GM18868 (cell line): ENCODE measurements at regions not wholly inside any gene's neighbourhood (a gene's known extent, or its start where the extent isn't known, plus 50 kb on each side); places are given as distances from the start of the nearest gene placed in this dataset.
A peak's percentile ranks its signal among the peaks of the same experiment; 100 is the strongest.

Experiments used
- ATAC-seq: cut with Tn5 transposase; IDR thresholded peaks from one replicate; pipeline ENCODE4 v1.9.1; 2021; ENCODE audit warnings: mild to moderate bottlenecking, moderate library complexity; ENCODE audit not compliant: unreplicated experiment

DNA sequence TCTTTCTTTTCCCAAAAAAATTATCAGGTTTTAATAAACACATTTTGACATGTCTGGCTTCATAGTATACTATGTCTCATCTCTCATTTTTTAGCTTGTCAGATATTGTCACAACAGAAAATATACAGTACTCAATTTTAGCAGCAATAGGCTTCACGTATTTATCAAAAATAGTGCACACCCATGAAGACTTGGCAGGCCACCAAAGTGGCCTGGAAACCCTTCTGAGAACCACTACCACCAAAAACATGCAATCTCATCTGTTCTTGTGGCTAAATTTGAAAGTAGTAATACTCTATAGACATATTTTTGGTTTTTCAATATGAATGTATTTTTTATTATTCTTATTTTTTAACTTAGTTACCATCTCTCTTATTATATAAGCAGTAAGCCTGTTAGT, 1094.5 kb upstream of the LRRN3 start:
- ATAC-seq = no peak

DNA sequence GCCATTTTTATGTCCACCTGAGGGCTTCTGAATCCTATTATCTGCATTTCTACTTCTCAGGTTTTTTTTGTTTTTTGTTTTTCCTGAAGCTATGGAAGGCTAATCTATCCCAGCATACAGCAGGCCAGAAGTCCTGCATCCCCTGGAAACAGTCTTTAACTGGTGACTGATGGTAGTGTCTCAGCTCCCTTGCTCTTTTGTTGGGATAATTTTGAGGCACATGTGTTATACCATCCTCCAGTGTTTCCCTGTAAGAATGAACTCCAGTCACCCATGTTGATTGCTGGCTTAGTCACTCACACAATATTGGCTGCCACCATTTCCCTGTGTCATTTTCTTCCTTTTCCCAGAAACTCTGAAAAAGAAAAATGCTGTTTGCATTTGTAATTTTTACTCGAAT, 1094.0 kb upstream of the LRRN3 start:
- no peak for ATAC-seq

DNA sequence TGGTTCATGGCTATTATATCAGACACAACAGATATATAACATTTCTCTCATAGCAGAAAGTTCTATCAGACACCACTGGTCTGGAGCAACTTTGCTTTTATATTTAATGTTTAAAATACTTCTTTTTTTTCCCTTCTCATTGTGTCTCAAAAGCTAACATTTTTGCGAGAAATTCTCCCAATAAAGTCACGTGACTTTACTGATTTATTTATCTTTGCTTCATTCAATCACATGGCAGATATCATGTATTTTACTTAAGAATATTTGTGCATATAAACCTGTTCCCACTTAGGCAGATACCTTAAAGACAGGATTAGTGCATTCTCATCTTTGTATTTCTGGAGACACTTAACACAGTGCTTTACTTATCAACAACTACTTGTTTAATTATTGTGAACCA, 1093.1 kb upstream of the LRRN3 start:
- ATAC-seq = no peak

DNA sequence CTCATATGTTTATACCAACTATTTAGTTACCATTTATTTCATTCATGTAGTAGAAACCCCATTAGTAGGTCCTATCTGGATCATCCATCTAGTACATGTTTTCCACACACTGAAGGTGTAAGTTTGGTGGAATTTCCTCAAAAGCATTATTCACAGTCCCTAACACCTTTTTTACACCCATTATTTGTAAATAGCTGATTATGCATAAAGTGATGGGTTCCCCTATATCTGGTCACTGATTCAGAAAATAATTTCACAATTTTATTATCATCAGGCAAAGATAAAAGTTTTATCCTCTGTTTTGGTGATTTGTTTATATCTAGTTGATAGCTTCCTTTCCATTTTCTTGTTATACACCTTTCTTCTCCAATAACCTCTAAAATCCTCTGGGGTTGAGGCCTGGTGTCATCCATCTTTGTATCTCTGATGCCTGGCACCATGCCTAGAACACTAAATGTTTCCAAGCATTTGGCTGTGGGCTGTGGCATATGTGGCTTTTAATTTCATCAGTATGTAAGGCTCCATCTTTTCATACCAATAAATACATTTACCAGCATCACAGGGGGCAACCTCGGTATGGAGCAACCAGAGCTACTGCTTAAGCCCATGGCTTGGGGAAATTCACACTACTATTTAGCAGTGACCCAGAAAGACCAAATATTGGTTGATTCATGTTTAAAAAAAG, 1089.5 kb upstream of the LRRN3 start:
- ATAC-seq = no peak

DNA sequence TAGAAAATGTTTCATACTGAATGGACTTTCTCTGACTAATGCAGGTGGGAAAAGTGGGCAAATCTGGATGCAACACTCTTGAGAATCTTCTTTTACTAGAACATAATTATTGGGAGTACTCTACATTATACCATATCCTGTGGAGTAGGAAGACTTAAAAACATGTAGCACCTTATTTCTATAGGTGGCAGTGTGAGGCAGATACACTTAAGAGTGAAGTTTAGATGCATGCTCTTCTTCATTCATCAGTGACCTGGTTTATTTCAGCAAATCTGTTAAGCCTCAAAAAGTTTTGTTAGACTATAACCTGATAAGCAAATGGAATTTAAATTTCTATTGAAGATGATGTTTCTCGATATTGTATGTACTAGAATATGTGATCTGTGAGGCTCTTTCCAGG, 1087.1 kb upstream of the LRRN3 start:
- no peak for ATAC-seq

DNA sequence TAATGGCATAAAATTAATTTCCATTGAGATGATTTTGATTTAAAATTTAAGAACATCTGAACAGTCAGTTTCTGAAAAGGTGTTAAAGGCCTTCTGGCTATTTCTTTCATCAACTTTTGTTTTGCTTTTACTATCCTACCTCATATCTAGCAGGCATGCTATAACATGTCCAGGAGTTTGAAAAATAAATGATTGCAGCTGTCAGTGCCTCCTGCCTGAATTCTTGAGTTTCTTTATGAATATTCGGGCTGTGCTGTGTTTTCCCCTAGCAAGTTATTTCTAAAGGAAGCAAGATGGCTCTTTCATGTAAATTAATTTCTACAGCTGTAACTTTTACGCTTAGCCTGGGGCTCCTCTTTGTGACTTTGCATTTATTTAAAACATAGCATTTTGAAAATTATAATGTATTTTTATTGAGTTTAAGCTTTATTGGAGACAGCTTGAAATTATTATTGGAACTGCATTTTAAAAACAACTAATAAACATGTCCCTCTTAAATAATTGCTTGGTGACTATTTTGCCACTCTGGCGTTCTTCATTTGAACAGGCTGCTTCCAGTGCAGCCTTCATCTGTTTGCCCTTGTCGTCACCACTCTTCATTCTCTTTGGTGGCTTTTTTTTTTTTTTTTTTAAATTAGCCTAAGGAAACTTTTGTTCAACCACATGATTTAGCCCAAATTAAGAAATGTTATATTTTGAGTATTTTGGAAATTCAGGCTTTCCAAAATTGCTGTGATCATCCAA, 1083.4 kb upstream of the LRRN3 start:
- ATAC-seq = peak; percentile 48

DNA sequence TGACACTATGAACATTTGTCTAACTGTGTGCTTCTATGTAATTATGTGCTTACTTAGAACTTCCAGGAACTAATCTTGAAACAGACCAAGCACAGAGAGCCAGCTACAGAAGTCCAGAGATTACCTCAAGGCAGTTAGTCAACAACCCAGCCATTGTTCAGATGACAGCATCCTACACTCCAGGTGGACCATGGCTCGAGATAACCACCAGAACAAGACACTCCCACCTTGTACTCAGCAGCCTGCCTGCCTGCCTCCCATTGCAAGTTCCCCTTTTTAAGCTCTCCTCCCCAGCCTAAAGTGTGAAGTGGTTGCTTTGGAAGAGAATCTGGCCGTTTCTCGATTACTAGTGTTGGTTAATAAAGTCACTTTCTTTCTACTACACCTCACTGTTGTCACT, 1080.6 kb upstream of the LRRN3 start:
- peak; percentile 50 for ATAC-seq

DNA sequence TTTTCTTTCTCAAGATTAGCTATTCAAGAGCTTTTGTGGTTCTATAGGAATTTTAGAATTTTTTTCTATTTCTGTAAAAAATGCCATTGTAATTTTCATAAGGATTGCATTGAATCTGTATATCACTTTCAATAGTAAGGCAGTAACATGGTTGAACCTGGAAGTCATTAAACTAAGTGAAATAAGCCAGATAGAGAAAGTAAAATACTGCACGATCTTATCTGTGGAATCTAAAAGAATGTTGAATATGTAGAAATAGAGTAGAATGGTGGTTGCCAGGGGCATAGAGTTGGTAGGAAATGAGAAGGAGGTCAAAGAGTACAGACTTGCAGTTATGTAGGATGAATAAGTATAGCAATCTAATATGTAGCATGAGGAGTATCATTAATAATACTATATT, 1073.5 kb upstream of the LRRN3 start:
- ATAC-seq = no peak

DNA sequence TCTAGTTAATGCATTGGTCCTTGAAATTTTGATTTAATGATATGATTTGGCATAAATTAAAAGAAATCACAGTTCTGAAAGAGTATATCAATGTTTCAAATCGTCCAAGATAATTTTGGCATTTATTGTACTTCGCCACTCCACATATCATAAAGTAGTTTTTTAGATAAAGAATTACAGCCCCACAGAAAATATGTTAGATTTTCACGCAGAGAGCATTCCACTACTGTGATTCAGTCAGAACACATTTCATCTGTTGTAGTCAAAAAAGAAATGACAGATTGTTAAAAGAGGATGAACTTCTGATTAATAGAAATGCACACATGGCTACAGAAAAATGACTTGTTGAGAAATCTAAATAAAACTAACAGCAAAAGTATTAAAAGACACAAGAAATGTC, 1063.5 kb upstream of the LRRN3 start:
- no peak for ATAC-seq

DNA sequence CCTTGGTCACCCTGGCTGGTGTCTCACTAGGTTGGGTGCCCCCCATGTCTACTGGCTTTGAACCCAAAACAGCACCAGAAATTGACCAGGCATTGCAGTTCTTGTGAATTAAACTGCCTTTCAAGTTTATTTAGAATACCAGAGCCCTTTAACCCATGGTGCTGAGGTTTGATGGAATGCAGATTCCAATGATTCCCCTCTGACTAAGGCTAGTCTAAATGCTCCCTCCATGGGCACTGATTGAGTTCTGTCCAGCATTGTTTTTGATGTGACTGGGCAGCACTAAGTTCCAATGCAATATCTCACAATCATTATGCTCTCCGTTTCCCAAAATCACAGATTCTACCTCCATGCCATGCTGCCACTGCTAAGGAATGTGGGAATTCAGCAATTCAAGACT, 1047.4 kb upstream of the LRRN3 start:
- ATAC-seq = no peak

DNA sequence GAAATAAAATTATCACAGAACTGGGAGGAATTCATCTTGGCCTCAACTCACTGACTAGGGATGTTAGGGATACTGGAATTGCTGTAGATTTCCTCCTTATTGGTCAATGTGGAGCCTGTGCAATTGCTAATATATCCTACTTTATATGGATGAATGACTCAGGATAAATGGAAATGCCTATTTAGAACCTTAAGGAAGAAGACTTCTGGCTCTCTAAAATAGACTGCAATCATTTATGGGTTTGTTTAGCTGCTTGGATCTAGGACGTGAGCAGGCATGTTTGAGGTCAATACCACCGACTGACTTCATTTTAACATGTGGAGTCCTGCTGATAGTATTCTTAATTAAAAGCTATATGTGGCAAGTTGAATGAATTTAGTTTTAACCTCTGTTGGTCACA, 1040.1 kb upstream of the LRRN3 start:
- no peak for ATAC-seq

DNA sequence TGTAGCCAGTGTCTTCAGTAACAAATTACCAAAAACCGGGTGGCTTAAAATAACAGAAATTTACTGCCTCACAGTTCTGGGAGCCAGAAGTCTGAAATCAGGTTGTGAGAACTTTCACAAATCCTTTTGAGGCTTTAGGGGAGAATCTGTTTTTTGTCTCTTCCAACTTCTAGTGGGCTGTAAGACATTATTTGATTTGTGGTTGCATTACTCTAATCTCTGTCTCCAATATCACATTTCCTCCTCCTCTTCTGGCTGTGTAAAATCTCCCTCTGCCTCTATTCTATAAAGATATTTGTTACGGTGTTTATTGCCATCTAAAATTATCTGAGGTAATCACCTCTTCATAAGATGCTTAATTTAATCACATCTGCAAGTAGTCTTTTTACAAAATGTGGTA, 1039.6 kb upstream of the LRRN3 start:
- no peak for ATAC-seq

DNA sequence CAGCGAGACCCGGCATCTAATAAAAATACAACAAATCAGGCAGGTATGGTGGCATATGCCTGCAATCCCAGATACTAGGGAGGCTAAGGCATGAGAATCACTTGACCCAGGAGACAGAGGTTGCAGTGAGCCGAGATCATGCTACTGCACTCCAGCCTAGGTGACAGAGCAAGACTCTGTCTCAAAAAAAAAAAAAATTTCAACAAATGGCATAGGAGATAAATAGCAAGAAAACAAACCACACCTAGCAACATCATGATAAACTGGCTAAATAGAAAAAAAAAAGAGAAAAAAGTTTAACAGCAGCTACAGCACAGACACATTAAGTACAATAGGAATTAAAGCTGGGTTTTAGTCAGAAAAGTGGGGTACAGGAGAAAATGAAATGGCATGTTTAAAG, 1034.6 kb upstream of the LRRN3 start:
- ATAC-seq = no peak

DNA sequence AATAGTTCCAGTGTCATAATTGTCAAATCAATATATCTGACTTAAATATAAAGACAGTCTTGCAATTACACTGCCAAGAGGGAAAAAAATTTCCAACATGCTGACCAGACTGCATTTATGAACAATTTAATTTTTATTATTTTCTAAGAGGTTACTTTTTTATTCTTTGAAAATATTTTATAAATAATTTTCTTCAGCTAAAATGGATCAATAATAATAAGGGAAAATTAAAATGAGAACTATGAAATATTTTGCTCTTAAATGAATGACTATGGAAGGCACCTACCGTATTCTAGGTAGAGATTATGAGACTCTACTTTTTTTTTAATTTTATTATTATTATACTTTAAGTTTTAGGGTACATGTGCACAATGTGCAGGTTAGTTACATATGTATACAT, 1032.5 kb upstream of the LRRN3 start:
- no peak for ATAC-seq

DNA sequence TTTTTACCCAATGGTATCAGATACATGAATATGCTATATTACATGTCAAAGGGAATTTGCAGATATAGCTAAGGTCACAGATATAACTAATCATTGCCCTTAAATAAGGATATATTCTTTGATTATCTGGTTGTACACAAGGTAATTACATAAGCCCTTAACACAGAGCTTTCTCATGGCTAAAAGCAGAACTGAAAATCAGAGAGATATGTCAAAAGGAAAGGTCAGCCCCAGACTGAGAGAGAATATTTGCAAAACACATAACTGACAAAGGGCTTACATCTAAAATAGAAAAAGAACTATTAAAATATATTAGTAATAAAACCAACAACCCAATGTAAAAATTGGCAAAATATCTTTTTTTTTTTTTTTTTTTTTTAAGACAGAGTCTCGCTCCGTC, 1029.5 kb upstream of the LRRN3 start:
- ATAC-seq = peak; percentile 96

DNA sequence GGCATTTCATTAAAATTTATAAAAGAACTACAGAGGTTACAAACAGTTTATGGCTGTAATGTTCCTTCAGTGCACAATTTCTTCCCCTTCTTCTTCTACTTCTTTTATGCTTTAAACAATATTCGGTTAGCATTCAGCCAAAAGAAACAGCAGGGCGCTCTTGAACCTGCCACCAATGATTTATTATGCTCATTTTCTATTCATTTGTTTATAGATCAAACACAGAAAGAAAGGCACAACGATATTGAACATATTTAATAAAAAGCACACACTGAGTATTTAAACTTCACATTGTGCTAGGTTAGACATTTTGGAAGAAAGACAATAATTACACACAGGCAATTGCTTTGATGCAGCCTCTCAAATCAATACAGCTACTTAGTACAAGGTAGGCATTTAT, 1025.8 kb upstream of the LRRN3 start:
- no peak for ATAC-seq

DNA sequence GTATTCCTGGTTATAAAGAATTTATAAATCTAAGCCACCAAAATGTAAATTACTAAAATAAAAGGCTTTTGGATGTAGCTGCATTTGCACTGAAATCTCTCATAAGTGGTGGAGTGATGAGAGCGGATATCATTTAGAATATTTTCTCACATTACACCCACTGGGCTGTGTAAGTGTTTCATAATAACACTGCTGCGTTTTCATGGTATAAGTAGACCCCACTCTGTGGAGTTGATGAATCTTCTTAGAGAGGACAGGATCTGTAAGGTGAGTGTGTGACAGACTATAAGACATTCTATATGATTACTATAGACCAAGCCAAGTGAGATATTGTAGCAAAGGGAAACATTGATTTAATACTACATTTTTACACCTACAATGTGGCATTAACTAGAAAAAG, 1024.1 kb upstream of the LRRN3 start:
- ATAC-seq = no peak

DNA sequence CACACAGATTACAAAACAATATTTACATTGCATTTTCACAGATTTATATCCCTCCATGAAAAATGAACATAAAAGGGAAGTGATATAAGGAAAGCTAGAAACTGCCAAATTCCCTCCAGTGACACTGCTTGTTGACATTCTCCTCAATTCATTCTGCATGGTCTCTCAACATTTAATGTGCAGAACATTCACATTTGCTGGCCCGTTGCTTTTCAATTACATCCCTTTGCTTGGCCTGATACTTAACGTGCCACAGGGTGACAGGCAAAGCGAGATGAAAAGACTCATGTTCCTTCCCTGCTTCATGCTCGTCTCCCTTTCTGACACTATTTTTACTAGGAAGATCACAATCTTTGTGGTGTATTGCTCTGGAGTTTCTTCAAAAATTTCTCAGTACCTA, 1019.7 kb upstream of the LRRN3 start:
- ATAC-seq = no peak

DNA sequence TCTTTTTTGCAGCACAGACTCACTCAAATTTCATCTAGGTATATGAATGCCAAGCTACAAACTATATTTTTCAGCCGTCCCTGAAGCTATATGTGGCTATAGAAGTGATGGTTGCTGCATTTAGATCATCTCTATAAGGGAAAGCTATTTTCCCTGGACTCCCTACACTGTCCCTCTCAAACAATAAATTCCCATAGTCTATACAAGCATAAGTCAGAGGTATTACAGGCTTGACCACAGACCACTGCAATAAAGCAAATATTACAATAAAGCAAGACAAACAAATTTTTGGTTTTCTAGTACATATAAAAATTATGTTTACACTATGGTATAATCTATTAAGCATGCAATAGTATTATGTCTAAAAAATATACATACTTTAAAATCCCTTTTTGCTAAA, 1015.5 kb upstream of the LRRN3 start:
- no peak for ATAC-seq

DNA sequence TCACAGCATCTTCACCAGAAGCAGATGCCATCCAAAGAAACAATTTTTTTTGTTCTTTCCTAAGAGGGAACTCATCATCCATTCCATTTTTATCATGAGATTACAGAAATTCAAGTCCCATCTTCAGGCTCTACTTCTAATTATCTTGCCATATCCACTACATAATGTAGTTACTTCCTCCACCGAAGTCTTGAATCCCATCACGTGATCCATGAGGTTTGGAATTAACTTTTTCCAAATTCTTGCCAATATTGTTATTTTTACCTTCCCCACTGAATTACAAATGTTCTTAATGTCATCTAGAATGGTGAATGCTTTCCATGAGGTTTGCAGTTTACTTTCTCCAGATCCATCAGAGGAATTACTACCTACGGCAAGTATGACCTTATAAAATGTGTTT, 1014.7 kb upstream of the LRRN3 start:
- no peak for ATAC-seq

DNA sequence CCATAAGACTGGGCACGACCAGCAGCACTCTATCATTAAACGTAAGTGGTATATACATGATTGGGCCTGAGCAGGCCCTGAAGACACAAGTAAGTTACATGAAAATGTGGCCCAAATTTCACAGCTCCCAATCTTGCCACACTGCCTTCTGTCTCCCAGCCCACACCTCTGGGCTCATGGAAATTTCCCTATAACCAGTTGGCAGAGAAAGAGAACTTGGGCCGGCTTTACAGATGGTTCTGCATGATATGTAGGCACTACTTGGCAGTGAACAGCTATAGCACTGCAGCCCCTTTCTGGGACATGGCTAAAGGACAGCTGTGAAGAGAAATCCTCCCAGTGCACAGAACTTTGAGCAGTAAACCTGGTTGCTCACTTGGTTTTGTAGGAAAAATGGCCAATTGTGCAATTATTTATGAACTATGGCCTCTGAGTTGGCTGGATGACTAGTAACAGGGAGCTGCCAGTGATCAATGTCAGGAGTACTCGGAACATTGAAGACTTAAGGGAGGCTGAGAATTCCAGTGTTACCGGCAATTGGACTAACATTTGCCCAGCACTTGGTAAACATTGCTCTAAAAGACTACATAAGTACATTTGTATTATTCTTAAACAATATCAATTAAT, 1006.6 kb upstream of the LRRN3 start:
- ATAC-seq = no peak

DNA sequence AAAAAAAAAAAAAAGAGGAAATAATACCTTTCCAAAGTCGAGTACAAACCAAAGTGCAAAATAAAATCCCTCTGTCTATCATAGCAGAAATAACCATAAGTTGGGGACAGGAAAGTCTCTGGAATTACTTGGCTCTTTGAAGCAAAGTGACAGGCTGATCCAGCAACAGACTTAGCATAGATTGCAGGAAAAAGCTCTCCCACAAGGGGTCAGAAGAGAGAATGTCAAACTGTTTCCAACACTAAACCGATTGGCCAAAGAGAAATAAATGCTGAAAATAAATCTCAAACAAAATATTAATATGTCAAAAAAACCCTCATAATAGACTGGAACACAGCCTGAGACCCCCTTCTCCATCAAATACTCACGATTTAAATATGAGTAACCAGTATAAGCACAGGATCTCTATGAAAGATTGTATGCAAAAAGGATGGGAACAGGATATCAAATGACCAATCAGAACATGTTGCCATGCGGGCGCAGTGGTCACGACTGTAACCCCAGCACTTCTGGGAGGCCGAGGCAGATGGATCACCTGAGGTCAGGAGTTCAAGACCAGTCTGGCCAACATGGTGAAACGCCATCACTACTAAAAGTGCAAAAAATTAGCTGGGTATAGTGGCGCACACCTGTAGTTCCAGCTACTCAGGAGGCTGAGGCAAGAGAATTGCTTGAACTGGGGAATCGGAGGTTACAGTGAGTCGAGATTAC, 1000.7 kb upstream of the LRRN3 start:
- peak; percentile 84 for ATAC-seq
